ENCODE measurements at regions not wholly inside any gene's neighbourhood (a gene's known extent, or its start where the extent isn't known, plus 50 kb on each side); places are given as distances from the start of the nearest gene placed in this dataset.
"Not testable (repeated sequence)": the region's sequence is repeated elsewhere in the genome, so short reads cannot be mapped to it uniquely, and the experiment has no call there.

DNA sequence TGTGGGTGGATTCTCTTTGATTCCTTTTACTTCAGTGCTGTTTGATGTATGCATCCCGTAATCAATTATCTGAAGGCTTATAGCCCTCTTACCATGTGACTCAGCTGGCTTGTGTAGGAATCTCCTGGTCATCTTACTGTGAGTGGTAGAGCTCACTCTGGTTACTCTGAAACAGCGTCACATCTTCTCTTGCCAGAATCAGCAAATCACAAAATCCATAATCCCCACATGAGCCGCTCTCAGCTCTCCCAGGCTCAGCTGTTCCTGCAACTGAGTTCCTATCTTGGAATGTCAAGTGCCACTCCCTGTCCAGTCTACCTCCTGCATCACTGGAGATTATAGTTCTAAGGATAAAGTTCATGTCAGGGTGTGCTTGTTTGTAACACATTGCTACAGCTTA is 278.0 kb downstream of the FBXO8 start:
- DNase-seq: no peak

DNA sequence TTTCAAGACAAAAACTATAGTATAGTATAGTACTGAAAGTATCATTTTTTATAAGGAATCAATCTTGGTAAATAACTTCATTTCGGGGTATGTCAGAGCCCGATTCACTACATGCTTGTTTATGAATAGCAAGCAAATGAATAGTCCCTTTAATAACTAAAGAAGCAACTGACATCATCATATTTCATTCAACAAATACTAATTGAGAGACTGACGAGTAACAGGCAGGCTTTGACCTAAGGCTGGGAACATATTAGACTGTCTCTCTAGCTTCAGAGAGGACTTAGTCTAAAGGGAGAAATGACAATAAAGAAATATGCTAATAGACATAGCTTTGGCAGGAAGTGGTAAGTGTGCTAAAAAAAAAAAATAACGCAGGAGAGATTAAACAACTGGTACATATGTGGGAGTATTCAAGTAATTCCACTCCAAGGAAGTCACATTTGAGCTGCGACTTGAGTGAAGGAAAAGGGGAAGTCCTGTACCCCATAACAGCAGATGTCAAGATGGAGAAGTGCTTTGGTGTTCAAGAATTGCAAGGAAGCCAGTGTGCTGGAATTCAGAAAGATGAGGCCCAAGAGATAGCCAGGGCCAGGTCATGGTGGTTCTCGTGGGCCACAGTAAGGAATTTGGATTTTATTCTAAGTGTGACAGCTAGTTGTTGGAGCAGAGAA is 284.9 kb downstream of the FBXO8 start:
- DNase-seq: no peak

DNA sequence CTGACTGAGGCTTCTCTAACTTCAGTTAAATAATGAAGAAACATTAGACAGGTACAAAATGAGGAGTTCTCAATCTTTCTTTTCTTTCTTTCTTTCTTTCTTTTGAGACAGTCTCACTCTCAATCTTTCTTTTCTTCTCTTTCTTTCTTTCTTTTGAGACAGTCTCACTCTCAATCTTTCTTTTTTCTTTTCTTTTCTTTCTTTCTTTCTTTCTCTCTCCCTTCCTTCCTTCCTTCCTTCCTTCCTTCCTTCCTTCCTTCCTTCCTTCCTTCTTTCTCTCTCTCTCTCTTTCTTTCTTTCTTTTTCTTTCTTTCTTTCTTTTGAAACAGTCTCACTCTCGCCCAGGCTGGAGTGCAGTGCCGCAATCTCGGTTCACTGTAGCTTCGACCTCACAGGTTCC is 287.7 kb downstream of the FBXO8 start:
- DNase-seq: not testable (repeated sequence)

DNA sequence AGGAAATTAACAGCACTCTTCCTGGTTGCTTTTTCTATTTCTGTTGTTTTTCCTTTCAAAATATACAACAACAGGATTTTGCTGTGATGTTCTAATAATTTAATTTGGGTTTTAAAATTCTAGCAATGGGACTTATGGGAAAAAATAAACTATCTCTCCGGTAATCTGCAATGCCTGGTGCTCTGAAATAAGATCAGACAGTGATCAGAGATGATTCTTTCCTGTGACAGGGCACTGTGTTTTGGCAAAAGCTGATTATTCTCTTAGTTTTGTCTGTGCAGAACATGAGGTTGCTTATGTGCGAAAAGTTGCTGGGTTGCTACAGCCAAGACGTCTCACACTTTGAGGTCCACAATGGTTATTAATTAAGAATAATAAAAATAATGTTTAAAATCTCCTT is 291.7 kb downstream of the FBXO8 start:
- DNase-seq: no peak

DNA sequence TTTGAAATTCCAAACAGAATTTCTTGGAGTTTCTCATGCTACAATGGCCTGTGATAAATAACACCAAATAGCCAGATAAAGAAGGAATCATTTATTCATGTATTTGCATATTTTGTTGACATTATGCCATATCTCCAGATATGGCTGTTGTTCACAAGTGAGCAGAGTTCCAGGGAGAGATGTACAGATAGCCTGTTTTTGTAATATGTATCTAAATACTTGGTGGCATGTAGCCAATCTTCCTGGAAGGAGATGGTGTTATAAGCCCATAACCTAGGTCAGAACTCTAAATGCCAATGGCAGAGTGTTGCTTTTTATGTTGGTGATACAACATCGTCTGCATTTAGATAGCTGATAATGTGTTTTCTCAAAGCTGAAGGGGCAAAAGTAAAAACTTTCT is 292.2 kb downstream of the FBXO8 start:
- DNase-seq: no peak

DNA sequence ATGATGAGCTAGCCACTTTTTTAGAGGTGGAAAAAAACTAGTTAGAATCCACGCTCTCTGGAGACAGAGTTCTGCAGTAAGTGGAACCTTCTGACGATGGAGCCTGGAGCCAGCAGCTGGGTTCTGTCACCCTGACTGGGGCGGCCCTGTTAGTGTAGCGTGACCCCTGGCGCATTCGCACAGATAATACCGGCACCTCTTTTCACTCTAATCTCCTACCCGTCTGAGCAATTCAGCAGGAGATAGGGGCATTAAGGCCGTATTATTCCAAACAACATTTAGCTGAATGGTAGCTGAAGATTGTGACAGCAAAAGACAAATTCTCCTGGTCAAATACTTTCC is 292.6 kb downstream of the FBXO8 start:
- no peak for DNase-seq

DNA sequence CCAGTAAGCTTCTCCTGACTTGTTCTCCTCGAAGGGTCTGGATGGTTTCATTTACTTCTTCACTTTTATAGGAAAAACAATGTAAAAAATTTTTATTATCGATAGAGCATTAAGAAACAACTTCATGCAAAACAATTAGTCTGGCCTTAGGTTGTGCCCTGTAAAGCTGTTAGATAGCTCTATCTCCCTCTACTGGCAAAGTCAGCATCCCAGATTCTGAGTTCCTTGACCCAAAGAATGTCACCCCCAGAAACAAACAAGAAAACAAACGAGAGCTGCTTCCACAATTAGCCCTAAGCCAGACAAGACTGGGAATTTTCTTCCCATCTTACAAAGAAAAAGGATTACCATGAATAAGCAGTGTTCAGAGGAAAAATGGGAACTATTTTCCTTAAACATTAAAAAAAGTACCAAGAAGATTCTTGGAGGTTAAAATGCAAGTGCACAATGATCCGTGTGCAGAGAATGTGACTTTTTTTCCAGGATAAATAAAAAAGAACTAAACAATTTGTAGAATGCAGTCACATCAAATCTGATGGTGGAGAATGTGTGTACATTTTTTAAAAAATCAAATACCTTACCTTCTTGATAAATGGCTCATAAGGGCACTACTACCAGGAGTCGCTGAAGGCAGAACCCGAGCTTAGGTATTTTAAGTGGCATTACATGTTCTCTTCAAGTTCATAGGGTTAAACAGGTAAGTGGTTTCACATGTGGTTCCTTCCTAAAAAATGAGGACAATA is 293.2 kb downstream of the FBXO8 start:
- peak in 1 of 2 experiments; percentile 53 for DNase-seq

DNA sequence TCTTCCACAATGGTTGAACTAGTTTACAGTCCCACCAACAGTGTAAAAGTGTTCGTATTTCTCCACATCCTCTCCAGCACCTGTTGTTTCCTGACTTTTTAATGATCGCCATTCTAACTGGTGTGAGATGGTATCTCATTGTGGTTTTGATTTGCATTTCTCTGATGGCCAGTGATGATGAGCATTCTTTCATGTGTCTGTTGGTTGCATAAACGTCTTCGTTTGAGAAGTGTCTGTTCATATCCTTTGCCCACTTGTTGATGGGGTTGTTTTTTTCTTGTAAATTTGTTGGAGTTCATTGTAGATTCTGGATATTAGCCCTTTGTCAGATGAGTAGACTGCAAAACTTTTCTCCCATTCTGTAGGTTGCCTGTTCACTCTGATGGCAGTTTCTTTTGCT is 319.9 kb downstream of the FBXO8 start:
- not testable (repeated sequence) for DNase-seq

DNA sequence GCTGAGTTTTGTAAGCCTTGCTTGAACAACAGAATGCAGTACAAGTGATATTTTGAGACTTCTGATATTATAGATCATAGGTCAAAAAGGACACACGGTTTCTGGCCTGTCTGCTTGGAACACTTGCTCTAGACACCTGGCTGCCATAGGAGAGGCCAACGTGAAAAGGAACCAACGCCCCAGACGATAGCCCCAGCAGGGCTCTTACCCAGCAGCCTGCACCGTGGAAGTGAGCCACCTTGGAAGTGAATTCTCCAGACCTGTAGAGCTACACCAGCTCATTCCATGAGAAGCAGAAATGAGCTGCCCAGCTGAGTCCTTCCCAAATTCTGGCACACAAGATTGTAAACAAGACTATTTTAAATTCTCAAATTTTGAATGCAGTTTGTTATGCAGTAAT is 323.1 kb downstream of the FBXO8 start:
- DNase-seq: no peak

DNA sequence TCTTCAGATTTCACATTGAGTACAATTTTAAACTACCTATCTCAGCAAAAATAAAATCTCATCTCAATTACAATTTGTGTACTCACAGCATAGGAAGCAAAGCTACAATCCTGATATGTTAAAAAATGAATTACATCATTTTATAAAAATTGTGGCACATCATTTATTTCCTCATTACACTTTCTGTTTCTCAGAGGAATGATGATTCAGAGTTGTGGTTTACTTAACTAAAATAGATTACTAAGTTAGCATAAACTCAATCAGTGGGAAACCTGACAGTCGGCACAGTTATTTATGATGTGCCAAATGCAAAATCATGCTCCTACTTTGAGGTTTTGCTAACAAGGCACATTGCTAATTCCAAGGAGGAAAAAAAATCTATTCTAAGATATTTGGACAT is 325.0 kb downstream of the FBXO8 start:
- no peak for DNase-seq

DNA sequence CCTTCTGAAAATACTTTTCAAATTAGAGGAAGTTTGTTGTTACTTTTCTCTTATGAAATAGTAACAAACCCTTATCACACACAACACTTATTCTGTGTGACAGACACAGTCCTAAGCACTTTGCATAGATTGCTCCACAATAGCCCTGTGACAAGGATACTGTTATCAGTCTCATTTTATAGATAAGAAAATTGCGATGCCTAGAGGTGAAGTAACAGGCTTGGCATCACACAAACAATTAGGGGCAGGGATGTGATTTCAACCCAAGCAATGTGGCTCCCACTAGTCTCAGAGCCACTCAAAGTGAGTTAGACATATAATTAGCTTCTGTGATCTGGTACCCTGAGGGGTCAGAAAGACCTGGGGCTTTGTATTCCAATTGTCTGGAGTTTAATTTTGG is 339.9 kb downstream of the FBXO8 start:
- no peak for DNase-seq

DNA sequence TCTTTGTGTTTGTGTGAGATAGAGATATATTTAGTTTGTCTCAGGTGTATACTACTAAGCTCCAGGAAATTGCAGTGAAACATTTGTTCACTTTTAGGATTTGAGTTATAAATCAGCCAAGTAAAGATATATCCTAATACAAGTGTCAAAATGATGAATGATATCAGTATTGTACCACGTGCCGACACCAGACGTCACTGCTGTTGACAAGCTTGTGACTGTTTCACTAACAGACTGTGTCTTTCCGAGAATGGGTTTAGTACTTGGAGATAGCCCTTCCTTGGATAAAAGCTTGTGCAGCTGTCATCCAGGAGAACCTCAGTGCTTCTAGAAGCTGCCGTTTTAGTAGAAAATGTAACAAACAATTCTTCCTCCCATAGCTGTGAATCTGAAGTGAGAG is 343.3 kb downstream of the FBXO8 start:
- no peak for DNase-seq

DNA sequence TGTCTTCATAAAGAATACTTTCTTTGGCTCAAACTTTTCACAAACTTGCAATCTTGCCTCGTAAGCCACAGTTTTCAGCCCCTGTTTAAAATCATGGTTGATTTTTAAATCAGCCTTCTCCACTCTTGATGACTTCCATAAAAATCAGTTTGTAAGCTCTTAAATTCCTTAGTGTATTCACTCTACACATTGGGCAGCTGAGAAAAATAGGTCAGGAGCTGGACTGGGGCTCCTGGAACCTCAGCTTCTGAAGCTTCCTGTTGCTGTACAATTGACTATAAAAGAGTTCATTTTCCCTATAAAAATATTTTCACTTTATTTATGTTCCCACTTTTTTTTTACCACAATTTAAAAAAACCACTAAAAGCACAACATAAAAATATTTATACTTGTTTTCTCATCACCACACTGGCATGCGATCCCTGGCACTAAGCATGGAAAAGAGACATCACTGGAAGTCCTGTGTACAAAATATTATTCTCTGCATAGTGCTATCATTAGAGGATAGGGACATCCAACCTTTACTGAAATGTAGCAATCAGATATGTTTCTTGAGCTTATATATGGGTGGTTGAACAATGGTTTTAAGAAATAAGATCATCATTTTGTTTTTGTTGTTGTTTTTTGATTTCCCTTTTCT is 345.7 kb downstream of the FBXO8 start:
- DNase-seq: no peak

DNA sequence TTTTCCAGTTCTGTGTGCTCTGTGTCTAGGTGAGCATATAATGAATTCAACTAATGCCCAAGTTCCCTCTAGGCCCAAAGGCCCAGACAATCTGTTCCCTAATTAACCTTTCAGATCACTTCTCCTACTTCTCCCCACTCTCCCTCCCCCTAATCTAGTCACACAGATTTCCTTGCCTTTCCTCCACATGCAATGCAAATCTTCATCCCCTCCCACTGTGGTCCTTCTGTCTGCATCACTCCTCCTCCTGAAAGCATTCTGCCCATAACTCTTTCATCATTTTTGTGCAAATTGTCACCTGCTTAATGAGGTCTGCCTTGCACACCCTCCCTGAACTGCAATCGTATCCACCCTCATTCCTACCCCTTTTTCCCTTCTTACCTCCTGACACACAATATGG is 346.6 kb downstream of the FBXO8 start:
- DNase-seq: no peak

DNA sequence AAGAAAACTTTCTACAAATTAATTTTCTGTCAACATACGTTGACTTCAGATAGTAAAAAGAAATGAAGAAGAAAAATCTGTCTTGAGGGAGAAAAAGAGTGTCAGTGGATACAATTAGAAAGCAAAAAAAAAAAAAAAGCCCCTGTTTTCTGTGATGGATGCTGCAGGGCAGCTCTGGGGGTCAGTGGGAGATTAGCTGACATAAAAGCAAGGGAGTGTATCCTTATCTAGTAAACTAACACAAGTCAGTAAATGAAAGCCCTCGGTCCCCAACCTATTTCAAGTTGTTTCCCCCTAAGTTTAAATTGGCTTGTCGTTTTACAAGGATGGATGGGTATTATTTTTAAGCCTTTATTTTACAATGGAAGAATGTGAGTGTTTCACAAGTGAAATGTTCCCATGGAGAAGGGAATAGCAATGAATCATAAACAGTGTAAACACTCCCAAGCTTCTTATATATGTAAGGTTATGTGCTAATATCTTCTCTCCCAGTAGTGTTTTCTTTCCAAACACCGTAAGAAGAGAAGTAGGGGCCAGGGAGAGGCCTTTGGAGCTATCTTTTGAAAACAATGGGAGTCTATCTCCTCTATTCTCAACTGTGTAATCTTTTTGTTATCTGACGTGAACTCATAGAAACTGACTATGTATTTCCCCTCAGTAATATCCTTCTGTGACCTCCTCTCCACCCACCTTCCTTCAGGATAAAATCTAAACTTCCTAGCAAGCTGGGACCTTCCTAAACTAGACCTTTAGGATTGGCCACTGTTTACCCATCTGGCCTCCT is 347.7 kb downstream of the FBXO8 start:
- DNase-seq: no peak

DNA sequence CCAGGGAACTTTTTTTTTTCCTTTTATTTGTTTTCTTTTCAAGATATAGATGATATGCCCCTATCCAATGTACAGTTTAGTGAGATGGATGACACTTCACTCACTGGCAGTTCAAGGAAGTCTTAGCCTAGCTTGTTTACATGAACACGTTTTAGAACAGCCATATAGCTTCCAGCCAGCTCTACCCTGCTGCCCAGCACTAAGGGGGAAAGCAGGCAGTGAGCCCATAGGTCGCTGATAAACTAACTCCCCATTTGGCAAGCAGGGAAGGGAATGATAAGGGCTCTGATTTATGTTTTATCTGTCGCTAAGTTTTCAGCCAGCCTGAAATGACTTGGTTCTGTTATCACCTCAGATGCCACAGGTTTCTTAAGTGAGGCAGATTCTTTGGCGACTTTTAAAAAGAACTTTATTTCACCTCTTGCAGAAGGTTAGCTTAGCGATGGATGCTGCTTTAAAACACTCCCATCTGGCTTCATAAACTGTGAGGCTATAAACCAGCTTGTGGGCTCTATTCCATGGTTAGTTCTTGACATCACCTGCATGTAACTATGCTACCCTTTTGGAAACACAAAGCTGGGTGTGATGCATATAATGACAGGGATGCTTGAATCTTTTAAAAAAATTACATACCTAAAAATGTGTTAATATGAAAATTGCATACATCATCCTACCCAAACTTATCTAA is 348.4 kb downstream of the FBXO8 start:
- no peak for DNase-seq

DNA sequence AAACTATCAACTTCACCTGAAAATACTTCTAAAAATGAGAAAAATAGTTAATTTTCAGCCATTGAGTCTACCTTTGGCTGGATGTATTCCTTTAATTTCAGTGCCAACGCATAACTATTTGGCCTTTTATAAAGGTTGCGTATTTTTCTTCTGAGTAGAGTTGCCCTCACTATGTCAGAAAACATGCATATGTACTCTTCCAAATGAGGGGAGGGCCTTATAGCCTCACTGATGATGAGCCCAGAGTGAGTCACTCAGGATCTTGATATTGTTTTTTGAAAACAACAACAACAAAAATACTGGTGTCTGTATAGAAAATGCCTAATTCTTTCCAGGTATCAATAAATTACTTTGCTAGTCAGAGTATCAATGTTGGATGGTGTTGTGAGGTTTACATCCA is 349.3 kb downstream of the FBXO8 start:
- DNase-seq: no peak

DNA sequence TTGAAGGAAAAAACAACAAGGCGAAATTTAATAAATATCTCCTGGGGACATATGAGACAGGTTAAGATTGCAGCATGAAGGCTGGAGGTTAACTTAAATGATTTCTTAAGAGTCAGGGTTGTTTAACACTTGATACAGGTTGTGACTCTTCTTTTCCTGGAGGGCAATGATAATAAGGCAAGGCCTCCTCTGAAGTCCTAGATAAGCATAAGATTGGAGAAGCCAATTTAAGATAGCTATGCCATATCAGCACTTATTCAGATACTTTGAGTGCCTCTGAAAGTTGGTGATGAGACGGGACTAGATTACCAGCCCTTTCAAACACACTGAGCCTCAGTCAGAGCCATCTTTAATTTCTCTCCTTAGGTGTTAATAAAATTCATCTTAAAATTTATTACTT is 350.8 kb downstream of the FBXO8 start:
- no peak for DNase-seq

DNA sequence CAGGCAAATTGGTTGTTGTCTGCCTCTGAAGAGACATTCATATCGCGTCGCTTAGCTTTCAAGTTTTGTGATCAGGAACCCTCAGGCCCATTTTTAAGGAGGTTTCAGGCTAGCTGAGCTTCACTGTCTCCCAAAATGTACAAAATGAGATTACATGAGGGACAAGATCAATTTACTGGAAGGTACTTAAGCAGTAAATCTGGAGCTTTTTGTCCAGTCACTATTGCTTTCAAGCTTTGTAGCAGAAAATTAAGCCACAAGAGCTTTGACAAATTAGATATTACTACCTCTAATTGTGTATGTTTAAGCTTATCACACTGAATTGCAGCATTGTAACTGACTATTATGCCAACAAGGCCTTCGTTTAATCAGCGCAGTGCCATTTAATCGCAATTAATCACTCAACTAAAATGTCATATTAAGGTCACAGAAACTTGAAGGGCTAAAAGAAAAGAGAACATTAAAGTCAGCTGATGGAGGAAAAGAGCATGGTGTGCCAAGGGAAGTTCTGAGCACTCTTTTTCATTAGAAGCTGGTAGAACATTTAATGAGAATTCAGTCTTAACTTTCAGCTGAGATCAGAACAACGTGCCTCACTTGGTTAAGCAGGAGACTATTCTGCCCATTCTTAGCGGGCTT is 353.0 kb downstream of the FBXO8 start:
- no peak for DNase-seq

DNA sequence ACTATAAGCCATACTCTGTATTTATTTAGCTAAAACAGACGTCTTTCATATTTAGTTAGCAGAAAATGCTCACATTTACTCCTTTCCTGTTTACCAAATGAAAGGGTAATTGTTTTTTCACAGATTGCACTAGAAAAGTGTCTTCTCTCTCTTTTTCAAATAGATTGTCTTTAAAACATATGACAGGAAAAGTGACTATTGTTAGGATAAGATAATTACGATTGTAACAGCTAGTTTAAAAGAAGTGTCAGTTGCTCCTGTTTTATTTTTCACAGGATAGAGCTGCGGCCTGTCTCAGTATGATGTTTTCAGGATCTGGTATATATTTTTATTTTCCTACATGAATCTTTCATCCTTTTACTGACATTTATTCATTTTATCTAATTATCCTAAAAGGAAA is 353.5 kb downstream of the FBXO8 start:
- no peak for DNase-seq

DNA sequence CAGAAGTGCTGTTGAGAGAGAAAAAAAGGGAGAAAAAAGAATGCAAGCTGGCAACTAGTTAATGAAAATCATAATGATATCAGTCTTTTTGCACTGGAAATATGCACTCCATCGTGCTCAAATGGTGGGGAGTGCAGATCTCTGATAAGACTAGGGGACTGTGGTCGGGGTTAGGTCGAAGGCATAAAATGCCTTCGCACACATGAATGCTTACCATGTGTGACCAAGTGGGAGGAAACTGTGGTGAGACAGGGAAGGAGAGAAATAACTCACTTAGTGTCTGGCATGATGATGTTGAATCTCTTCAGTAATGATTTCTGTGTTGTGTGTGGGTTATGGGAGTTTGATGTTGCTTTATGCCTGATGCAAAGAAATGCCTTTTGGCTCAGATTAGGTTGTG is 358.9 kb downstream of the FBXO8 start:
- DNase-seq: no peak

DNA sequence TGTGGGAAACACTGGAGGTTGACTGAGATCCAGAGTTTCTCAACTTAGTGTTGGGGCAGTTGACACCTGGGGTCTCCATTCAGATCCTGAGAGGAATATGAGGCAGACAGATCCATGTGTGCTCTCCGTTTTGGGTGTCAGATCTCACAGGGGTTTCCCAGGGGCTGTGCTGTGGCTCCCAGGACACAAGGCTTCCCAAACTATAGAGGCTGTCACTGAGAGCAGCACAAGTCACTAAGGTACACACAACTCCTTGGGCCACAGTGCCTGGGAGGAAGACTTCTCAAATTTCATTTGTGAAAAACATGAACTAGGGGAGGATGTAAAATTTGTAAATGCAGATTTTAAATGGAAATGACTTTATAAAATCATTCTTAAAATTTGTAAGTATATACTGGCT is 363.6 kb downstream of the FBXO8 start:
- DNase-seq: no peak

DNA sequence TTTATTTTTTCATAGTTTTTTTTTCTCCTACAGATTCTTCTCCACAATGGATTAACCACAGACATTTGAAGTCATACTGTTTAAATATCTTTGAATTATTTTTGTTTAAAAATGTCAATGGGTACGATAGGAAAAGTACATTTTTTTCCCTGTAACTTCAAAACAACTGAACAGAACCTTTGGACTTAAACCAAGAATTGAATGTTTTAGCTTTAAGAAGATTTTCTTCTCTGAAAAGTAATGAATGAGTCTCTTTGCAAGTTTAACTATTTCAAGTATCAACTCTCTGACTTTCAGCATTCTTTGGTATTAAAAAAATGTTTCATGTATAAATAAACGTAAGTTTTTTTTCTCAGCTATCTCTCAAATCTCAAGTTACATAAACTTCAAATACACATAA is 364.3 kb downstream of the FBXO8 start:
- DNase-seq: no peak

Measured in NCI-H526 (cell line).